OCI-LY1 (cell line): ENCODE measurements at regions not wholly inside any gene's neighbourhood (a gene's known extent, or its start where the extent isn't known, plus 50 kb on each side); places are given as distances from the start of the nearest gene placed in this dataset.

ENCODE experiments used
- EZH2 ChIP-seq: fragments of 200-600 bp; sonication (generic), shearing (Covaris generic); IDR thresholded peaks from 2 replicates; pipeline ENCODE4 v1.8.0; 2017; ENCODE audit warnings: borderline replicate concordance, mixed run types, mild to moderate bottlenecking, antibody characterized with exemption, low read length, moderate library complexity, mixed read lengths
- TF ChIP-seq, protein P1 (sequence below): fragments of 200-600 bp; sonication (generic), shearing (Covaris generic); IDR thresholded peaks from 2 replicates; pipeline ENCODE4 v1.5.1; 2017; ENCODE audit warnings: mild to moderate bottlenecking, antibody characterized with exemption, low read length, moderate library complexity, mixed read lengths

GRCh38 chr15:96593735-96594134 is 263.2 kb downstream of the NR2F2 start:
- TF ChIP-seq, protein P1, sequence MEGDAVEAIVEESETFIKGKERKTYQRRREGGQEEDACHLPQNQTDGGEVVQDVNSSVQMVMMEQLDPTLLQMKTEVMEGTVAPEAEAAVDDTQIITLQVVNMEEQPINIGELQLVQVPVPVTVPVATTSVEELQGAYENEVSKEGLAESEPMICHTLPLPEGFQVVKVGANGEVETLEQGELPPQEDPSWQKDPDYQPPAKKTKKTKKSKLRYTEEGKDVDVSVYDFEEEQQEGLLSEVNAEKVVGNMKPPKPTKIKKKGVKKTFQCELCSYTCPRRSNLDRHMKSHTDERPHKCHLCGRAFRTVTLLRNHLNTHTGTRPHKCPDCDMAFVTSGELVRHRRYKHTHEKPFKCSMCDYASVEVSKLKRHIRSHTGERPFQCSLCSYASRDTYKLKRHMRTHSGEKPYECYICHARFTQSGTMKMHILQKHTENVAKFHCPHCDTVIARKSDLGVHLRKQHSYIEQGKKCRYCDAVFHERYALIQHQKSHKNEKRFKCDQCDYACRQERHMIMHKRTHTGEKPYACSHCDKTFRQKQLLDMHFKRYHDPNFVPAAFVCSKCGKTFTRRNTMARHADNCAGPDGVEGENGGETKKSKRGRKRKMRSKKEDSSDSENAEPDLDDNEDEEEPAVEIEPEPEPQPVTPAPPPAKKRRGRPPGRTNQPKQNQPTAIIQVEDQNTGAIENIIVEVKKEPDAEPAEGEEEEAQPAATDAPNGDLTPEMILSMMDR: no peak
- no peak for TF ChIP-seq EZH2
